Lower leg skin (tissue), 3 donors: ENCODE measurements at regions not wholly inside any gene's neighbourhood (a gene's known extent, or its start where the extent isn't known, plus 50 kb on each side); places are given as distances from the start of the nearest gene placed in this dataset.

Experiments
- POLR2A ChIP-seq, 2 donors: fragments of 450-650 bp; IDR thresholded peaks; one replicate each; pipeline ENCODE4 v1.6.1; 2016 to 2017; ENCODE audit warnings: antibody characterized with exemption in 2 of 2, mild to moderate bottlenecking in 1 of 2, moderate library complexity in 1 of 2
- TF ChIP-seq, protein P1 (sequence below), 3 donors: fragments of 450-650 bp; IDR thresholded peaks; one replicate each; pipeline ENCODE4 v1.5.1; 2016; ENCODE audit warnings: antibody characterized with exemption in 3 of 3, mild to moderate bottlenecking in 3 of 3, moderate library complexity in 2 of 3

DNA sequence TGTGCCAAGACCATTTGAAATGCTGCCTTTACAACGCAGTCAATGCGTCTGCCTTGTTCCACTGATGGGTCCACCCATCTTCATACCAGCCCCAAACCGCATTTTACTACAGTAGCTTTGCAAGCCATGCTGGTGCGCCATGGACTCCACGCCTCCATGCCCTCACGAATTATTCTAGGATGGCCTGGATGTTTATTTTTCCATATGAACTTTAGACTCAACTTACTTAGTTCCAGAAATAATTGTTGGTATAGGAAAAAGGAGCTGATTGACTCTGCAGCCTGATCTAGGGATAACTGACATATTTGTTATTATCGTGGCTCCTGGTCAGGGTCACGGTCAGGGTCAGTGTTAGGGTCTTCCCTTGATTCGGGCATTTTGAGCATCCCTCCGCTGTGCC is 70.0 kb upstream of the ZNF469 start:
- TF ChIP-seq, protein P1, sequence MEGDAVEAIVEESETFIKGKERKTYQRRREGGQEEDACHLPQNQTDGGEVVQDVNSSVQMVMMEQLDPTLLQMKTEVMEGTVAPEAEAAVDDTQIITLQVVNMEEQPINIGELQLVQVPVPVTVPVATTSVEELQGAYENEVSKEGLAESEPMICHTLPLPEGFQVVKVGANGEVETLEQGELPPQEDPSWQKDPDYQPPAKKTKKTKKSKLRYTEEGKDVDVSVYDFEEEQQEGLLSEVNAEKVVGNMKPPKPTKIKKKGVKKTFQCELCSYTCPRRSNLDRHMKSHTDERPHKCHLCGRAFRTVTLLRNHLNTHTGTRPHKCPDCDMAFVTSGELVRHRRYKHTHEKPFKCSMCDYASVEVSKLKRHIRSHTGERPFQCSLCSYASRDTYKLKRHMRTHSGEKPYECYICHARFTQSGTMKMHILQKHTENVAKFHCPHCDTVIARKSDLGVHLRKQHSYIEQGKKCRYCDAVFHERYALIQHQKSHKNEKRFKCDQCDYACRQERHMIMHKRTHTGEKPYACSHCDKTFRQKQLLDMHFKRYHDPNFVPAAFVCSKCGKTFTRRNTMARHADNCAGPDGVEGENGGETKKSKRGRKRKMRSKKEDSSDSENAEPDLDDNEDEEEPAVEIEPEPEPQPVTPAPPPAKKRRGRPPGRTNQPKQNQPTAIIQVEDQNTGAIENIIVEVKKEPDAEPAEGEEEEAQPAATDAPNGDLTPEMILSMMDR (IDR thresholded peaks at IDR 0.05) = no peak
- TF ChIP-seq POLR2A (IDR thresholded peaks at IDR 0.05) = no peak
